GM12878 (cell line): ENCODE measurements at regions not wholly inside any gene's neighbourhood (a gene's known extent, or its start where the extent isn't known, plus 50 kb on each side); places are given as distances from the start of the nearest gene placed in this dataset.

Experiments
- EP300 ChIP-seq, 2 experiments: fragments of 150-350 bp in 1 of 2; IDR thresholded peaks; 2 replicates each; pipeline ENCODE4 v1.6.1; 2011 to 2012; ENCODE audit warnings: low read depth in 2 of 2, low read length in 2 of 2, borderline replicate concordance in 1 of 2, improper control_type of control experiment in 1 of 2, inconsistent platforms in 1 of 2; ENCODE audit not compliant: control insufficient read depth in 1 of 2
- KDM1A ChIP-seq: fragments of 200-600 bp; sonication (generic); IDR thresholded peaks from 2 replicates; pipeline ENCODE4 v1.6.1; 2016; ENCODE audit warnings: borderline replicate concordance
- NR2F1 ChIP-seq: fragments of 450-650 bp; conservative IDR thresholded peaks from 2 replicates; pipeline ENCODE4 v1.6.1; 2017; ENCODE audit warnings: mild to moderate bottlenecking
- RBBP5 ChIP-seq: fragments of 200-600 bp; sonication (generic); conservative IDR thresholded peaks from 2 replicates; pipeline ENCODE4 v1.6.1; 2016
- SP1 ChIP-seq: IDR thresholded peaks from one replicate; pipeline ENCODE4 v1.6.1; 2011; ENCODE audit warnings: low read depth, low read length
- SUZ12 ChIP-seq: fragments of 200-600 bp; sonication (generic); IDR thresholded peaks from one replicate; pipeline ENCODE4 v1.6.1; 2018; ENCODE audit warnings: antibody characterized with exemption, mild to moderate bottlenecking; ENCODE audit not compliant: unreplicated experiment
- TF ChIP-seq, protein P1 (sequence below): IDR thresholded peaks from 2 replicates; pipeline ENCODE4 v1.6.1; 2012; ENCODE audit warnings: low read depth, low read length, improper control_type of control experiment
- TF ChIP-seq, protein P2 (sequence below), 3 experiments: IDR thresholded peaks in 2 of 3; conservative IDR thresholded peaks in 1 of 3; 2 replicates each; pipeline ENCODE4 v1.5.1; 2011; ENCODE audit warnings: low read depth in 3 of 3, low read length in 3 of 3, mild to moderate bottlenecking in 3 of 3, control low read depth in 2 of 3, moderate library complexity in 2 of 3, inconsistent platforms in 1 of 3, mixed read lengths in 1 of 3; ENCODE audit not compliant: control insufficient read depth in 2 of 3, insufficient read depth in 1 of 3; ENCODE audit errors: extremely low read depth in 1 of 3
- TF ChIP-seq, protein P3 (sequence below): fragments of 450-650 bp; IDR thresholded peaks from 2 replicates; pipeline ENCODE4 v1.6.1; 2017; ENCODE audit warnings: mild to moderate bottlenecking, moderate library complexity

DNA sequence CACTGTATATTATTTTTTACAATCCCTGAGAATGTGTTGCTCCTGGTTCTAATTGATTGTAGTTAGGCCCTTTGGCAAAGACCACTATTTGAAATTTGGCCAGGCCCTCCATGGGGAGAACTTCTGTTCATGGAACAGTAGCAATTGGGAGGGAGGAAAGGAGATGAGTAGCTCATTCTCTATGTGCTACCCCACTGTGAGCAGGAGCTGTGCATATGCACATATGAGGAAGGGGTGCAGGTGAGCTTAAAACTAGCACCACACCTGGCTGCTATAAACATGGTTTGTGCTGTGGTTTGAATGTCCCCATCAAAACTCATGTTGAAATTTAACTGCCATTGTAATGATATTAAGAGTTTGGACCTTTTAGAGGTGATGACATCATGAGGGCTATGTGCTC is 1483.2 kb downstream of the PCDH7 start:
- TF ChIP-seq, protein P1, sequence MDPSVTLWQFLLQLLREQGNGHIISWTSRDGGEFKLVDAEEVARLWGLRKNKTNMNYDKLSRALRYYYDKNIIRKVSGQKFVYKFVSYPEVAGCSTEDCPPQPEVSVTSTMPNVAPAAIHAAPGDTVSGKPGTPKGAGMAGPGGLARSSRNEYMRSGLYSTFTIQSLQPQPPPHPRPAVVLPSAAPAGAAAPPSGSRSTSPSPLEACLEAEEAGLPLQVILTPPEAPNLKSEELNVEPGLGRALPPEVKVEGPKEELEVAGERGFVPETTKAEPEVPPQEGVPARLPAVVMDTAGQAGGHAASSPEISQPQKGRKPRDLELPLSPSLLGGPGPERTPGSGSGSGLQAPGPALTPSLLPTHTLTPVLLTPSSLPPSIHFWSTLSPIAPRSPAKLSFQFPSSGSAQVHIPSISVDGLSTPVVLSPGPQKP, result no peak
- TF ChIP-seq SUZ12 (no peak), SP1 (no peak), KDM1A (no peak), RBBP5 (no peak), NR2F1 (no peak), EP300 (IDR thresholded peaks at IDR 0.05; ENCODE audit: borderline replicate concordance in 1 of 2, control insufficient read depth in 1 of 2, low read depth in 2 of 2, low read length in 2 of 2) (no peak)
- TF ChIP-seq, protein P2, sequence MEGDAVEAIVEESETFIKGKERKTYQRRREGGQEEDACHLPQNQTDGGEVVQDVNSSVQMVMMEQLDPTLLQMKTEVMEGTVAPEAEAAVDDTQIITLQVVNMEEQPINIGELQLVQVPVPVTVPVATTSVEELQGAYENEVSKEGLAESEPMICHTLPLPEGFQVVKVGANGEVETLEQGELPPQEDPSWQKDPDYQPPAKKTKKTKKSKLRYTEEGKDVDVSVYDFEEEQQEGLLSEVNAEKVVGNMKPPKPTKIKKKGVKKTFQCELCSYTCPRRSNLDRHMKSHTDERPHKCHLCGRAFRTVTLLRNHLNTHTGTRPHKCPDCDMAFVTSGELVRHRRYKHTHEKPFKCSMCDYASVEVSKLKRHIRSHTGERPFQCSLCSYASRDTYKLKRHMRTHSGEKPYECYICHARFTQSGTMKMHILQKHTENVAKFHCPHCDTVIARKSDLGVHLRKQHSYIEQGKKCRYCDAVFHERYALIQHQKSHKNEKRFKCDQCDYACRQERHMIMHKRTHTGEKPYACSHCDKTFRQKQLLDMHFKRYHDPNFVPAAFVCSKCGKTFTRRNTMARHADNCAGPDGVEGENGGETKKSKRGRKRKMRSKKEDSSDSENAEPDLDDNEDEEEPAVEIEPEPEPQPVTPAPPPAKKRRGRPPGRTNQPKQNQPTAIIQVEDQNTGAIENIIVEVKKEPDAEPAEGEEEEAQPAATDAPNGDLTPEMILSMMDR (IDR thresholded peaks at IDR 0.05 in 2 of 3, conservative IDR thresholded peaks at IDR 0.05 in 1 of 3; ENCODE audit: control insufficient read depth in 2 of 3, extremely low read depth in 1 of 3, insufficient read depth in 1 of 3, low read depth in 3 of 3, low read length in 3 of 3), result no peak
- TF ChIP-seq, protein P3, sequence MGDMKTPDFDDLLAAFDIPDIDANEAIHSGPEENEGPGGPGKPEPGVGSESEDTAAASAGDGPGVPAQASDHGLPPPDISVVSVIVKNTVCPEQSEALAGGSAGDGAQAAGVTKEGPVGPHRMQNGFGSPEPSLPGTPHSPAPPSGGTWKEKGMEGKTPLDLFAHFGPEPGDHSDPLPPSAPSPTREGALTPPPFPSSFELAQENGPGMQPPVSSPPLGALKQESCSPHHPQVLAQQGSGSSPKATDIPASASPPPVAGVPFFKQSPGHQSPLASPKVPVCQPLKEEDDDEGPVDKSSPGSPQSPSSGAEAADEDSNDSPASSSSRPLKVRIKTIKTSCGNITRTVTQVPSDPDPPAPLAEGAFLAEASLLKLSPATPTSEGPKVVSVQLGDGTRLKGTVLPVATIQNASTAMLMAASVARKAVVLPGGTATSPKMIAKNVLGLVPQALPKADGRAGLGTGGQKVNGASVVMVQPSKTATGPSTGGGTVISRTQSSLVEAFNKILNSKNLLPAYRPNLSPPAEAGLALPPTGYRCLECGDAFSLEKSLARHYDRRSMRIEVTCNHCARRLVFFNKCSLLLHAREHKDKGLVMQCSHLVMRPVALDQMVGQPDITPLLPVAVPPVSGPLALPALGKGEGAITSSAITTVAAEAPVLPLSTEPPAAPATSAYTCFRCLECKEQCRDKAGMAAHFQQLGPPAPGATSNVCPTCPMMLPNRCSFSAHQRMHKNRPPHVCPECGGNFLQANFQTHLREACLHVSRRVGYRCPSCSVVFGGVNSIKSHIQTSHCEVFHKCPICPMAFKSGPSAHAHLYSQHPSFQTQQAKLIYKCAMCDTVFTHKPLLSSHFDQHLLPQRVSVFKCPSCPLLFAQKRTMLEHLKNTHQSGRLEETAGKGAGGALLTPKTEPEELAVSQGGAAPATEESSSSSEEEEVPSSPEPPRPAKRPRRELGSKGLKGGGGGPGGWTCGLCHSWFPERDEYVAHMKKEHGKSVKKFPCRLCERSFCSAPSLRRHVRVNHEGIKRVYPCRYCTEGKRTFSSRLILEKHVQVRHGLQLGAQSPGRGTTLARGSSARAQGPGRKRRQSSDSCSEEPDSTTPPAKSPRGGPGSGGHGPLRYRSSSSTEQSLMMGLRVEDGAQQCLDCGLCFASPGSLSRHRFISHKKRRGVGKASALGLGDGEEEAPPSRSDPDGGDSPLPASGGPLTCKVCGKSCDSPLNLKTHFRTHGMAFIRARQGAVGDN, result no peak
